ENCODE measurements at regions not wholly inside any gene's neighbourhood (a gene's known extent, or its start where the extent isn't known, plus 50 kb on each side); places are given as distances from the start of the nearest gene placed in this dataset.

GRCh38 chr3:159843840-159844730 lies 144.6 kb upstream of the IL12A start:
- peak overlapping the region; percentile 16 to 67 for H3K27ac ChIP-seq (ENCODE audit: low read depth in 1 of 2, low read length in 1 of 2)

GRCh38 chr3:159844801-159845261 lies 143.8 kb upstream of the IL12A start:
- ATAC-seq (ENCODE audit: insufficient read depth, low FRiP score) (no peak), DNase-seq (no peak)
- WGBS, 2 donors = 67 to 79% methylated on average over 4 of the region's 4 CpGs
- Histone ChIP-seq H3K9ac (ENCODE audit: insufficient read depth in 1 of 2, low read length in 2 of 2) (no peak overlapping the region), H3K4me1 (ENCODE audit: control insufficient read depth in 5 of 5, insufficient read depth in 5 of 5, low read length in 5 of 5) (peaks cover 0 to 44% (median 10%) of the 10 kb centered on the region in 5 donors), H3K4me3 (no peak overlapping the region), H3K27me3 (ENCODE audit: control insufficient read depth in 3 of 3, insufficient read depth in 3 of 3, low read length in 2 of 3) (peaks cover 0 to 53% (median 23%) of the 10 kb centered on the region in 3 donors), H3K9me3 (ENCODE audit: control insufficient read depth in 4 of 4, insufficient read depth in 3 of 4, low read length in 3 of 4) (peaks cover 0 to 2% (median 0%) of the 10 kb centered on the region in 4 donors), H3K36me3 (ENCODE audit: control insufficient read depth in 4 of 4, insufficient read depth in 4 of 4, low read length in 4 of 4) (no peaks in the 10 kb centered on the region), H3K27ac (ENCODE audit: low read depth in 1 of 2, low read length in 1 of 2) (no peak overlapping the region)
- no peak for TF ChIP-seq CTCF (IDR thresholded peaks at IDR 0.05; ENCODE audit: control extremely low read depth, extremely low read depth)

More at GRCh38 chr3:159843840-159844730, 144.6 kb upstream of the IL12A start:
- ATAC-seq (ENCODE audit: insufficient read depth, low FRiP score) (no peak), DNase-seq (peak in 2 of 3 donors; percentile 48 to 66)
- no peaks in the 10 kb centered on the region for H3K36me3 ChIP-seq (ENCODE audit: control insufficient read depth in 4 of 4, insufficient read depth in 4 of 4, low read length in 4 of 4)
- 27 to 32% methylated on average over 7 of the region's 7 CpGs for WGBS, 2 donors
- TF ChIP-seq CTCF (IDR thresholded peaks at IDR 0.05; ENCODE audit: control extremely low read depth, extremely low read depth) = no peak
- peaks cover 0 to 40% (median 11%) of the 10 kb centered on the region in 5 donors for H3K4me1 ChIP-seq (ENCODE audit: control insufficient read depth in 5 of 5, insufficient read depth in 5 of 5, low read length in 5 of 5)
- H3K9me3 ChIP-seq (ENCODE audit: control insufficient read depth in 4 of 4, insufficient read depth in 3 of 4, low read length in 3 of 4) = peaks cover 0 to 2% (median 0%) of the 10 kb centered on the region in 4 donors
- no peak overlapping the region for H3K9ac ChIP-seq (ENCODE audit: insufficient read depth in 1 of 2, low read length in 2 of 2)
- no peak overlapping the region for H3K4me3 ChIP-seq
- H3K27me3 ChIP-seq (ENCODE audit: control insufficient read depth in 3 of 3, insufficient read depth in 3 of 3, low read length in 2 of 3) = peaks cover 0 to 53% (median 25%) of the 10 kb centered on the region in 3 donors

- no peak for TF ChIP-seq CTCF (IDR thresholded peaks at IDR 0.05; ENCODE audit: control extremely low read depth, extremely low read depth)
- DNase-seq (no peak), ATAC-seq (ENCODE audit: insufficient read depth, low FRiP score) (no peak)
- H3K27me3 ChIP-seq (ENCODE audit: control insufficient read depth in 3 of 3, insufficient read depth in 3 of 3, low read length in 2 of 3) = peaks cover 0 to 52% (median 18%) of the 10 kb centered on the region in 3 donors
- 91 to 96% methylated on average over 3 of the region's 3 CpGs for WGBS, 2 donors
- H3K9ac ChIP-seq (ENCODE audit: insufficient read depth in 1 of 2, low read length in 2 of 2) = no peak overlapping the region
- no peaks in the 10 kb centered on the region for H3K36me3 ChIP-seq (ENCODE audit: control insufficient read depth in 4 of 4, insufficient read depth in 4 of 4, low read length in 4 of 4)
- no peak overlapping the region for H3K4me3 ChIP-seq
- peaks cover 0 to 1% (median 0%) of the 10 kb centered on the region in 4 donors for H3K9me3 ChIP-seq (ENCODE audit: control insufficient read depth in 4 of 4, insufficient read depth in 3 of 4, low read length in 3 of 4)
- H3K27ac ChIP-seq (ENCODE audit: low read depth in 1 of 2, low read length in 1 of 2) = no peak overlapping the region
- peaks cover 0 to 46% (median 8%) of the 10 kb centered on the region in 5 donors for H3K4me1 ChIP-seq (ENCODE audit: control insufficient read depth in 5 of 5, insufficient read depth in 5 of 5, low read length in 5 of 5)
Observed at GRCh38 chr3:159845737-159846136, 142.9 kb upstream of the IL12A start.
